HG03139 (cell line): ENCODE measurements at regions not wholly inside any gene's neighbourhood (a gene's known extent, or its start where the extent isn't known, plus 50 kb on each side); places are given as distances from the start of the nearest gene placed in this dataset.
"Not testable (repeated sequence)": the region's sequence is repeated elsewhere in the genome, so short reads cannot be mapped to it uniquely, and the experiment has no call there.

Experiments
- ATAC-seq: cut with Tn5 transposase; IDR thresholded peaks from one replicate; pipeline ENCODE4 v1.9.1; 2021; ENCODE audit not compliant: unreplicated experiment

GRCh38 chr7:37545619-37546534 is 97.2 kb upstream of the ELMO1 start:
- no peak for ATAC-seq

GRCh38 chr7:37546677-37547076 is 98.0 kb upstream of the ELMO1 start:
- no peak for ATAC-seq

- no peak for ATAC-seq
These were observed 100.6 kb upstream of the ELMO1 start for GRCh38 chr7:37549076-37549931.

DNA sequence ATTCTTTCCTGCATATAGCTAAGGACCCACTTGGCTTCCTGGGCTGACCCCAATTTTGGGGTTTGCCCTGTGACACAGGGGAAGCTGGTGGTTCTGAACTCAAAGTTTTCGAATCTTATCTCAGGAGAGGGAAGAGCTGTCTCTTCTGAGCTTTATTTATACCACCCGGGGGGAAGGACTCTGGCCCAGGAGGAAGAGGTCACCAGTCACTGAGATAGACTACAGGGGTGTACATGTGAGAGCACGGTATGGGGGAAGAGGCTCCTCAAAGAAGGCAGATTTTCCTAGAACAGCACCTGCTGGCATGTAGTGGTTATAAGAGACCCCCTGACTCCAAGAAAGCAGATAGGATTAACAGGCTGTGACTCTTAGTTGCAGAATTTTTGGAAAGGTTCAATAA is 101.8 kb upstream of the ELMO1 start:
- ATAC-seq, result no peak

- ATAC-seq, result no peak
These were observed 102.2 kb upstream of the ELMO1 start for GRCh38 chr7:37550872-37551271.

GRCh38 chr7:37552030-37552429 is 103.4 kb upstream of the ELMO1 start:
- no peak for ATAC-seq

GRCh38 chr7:37552439-37552838 is 103.8 kb upstream of the ELMO1 start:
- ATAC-seq, result not testable (repeated sequence)

GRCh38 chr7:37555528-37555927 is 106.9 kb upstream of the ELMO1 start:
- ATAC-seq, result no peak

DNA sequence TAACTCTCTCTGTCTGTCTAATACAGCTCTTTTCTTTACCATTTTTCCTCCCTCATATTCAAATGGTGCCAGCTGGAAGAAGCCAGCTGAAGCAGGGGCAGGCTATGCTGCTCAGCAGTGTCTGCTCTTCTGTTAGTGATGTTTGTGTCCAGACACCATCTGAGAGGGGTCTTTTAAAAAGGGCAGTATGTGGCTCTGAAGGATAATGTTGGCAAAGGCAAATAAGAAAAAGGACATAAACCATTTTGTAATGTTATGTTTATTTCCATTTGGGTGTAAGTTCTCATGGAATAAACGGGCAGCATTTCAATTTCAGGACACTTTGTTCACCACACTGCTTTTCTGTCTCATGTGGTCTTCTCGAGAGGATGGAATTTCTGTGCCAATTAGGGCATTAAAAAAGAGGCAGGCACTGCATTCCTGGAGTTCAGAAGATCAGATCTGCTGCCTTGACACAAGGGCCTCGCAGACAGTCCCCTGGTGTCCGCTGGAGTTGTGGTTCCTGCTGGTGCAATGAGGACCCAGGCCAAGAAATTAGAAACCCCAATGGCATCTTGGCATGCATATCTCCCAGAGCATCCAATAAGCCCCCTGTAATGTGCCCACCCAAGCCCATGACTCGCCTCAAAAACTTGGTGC is 109.0 kb upstream of the ELMO1 start:
- ATAC-seq, result no peak

- ATAC-seq, result no peak
These were observed 109.8 kb upstream of the ELMO1 start for GRCh38 chr7:37558320-37559096.

GRCh38 chr7:37570145-37570544 is 113.4 kb upstream of the GPR141 start:
- ATAC-seq, result no peak

DNA sequence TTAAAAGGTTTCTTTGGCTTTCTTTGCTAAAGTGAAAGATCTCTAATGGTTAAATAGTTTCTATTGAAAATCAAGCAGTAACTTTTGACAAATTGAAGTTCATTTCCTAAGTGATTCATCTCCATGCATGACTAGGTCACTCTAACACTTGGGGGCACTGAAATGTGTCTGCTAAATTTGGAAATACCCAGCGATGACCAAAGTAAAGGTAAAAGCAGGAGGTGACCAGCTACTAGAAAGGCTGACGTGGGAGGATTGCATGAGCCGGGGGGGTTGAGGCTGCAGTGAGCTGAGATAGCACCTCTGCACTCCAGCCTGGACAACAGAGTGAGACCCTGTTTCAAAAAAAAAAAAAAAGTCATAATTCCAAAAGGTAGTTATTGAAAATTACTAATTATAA is 111.8 kb upstream of the GPR141 start:
- no peak for ATAC-seq

DNA sequence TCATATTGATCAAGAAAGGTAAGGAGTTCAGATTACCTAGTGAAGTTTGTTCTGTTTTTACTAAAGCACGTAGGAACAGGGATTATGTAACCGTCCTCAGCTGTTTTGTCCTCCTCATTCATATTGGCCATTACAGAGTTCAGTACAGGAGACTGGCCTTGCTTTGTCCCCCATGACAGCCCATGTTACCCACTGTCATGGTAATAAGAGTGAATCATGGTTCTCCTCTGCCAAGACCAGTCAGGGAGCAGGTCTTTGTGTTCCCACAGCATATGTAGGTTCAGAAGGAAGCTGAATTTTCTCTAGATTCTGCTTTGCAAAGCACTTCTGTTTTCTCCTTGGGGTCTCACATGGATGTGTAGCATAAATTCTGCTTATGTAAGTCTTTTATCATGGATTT is 106.2 kb upstream of the GPR141 start:
- ATAC-seq, result no peak

DNA sequence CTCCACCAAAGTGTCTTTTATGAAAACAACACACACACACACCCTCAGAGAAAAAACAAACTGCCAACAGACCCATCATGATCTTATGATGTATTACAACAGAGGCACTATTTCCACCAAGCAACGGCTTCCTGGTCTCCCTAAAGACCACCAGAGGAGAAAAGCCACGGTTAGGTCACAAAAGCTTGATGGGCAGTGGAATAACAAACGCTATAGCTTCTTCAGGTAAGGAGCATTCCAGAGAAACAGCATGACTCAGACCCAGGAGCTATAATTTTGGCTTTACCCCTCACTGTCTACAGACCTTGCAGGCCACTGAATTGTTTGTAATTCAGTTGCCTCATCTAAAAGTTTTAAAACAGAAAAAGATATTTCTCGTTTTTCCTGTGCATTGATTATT is 105.7 kb upstream of the GPR141 start:
- no peak for ATAC-seq

DNA sequence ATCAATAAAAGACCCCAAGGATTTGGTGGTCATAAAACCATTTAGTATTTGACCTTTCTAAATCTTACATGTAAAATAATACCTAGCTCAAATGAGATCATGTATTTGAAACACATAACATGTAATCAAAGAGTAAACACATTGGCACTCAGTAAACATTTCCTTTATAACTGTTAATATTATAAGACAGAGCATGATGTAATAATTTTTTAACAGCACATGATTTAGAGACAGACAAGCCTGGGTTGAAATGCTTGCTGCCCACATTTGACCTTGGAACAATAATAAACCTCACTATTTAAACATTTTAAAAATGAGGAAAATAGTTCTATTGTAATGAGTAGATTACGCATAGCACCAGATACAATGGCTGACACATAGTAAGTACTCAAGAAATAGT is 105.2 kb upstream of the GPR141 start:
- ATAC-seq, result no peak

DNA sequence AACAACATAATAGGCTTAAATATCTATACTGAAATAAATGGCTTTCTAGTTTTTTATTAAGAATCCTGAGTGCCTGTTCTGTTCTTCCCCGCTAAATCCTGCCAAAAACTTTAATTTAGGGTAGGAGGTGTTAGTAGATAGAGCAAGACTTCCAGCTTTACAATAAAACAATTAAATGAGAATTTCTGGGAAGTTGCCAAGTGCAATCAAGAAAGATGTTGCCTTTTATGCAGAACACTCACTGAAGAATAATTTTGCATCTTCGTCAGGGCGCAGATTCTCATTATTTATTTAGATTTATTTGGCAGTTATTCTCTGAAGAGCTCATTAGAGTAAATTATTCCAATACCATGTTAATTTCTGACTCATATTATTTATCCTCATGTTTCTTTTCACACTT is 103.2 kb upstream of the GPR141 start:
- ATAC-seq, result no peak

DNA sequence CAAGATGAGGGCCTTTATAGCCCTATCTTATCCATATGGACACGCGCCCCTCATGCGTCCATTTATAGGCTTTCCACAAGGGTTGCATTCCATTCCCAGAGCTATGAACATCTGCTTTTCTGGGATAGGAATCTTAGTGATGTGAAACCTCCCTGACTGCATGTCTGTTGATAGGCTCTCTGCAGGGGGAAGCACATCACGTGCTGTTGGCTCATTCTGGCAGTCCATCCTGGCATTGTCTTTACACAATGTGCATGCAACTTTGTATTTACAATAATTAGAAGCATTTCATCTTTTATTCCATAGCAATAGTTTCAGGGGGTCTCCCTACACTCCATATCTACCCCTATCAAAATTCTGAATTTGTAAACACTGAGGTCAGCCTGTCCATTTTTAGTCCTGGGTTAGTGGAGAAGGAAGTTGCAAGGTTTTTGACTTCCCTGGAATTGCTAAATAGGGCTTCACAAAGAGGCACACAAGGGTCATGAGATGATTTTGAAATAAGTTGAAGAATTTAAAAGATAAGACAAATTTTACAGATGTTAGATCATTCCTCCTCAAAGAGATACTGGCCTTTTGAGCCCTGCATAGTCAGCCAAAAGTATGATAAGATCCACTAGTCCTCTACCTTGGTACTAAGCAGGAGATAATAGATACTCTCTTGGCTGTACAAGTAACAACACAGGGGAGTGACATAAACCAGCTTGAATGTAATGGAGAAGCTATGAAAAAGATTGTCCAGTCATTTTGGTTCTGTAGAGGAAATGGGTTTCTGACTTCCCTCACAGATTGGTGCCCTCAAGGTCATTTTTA is 98.7 kb upstream of the GPR141 start:
- not testable (repeated sequence) for ATAC-seq

GRCh38 chr7:37590824-37591223 is 92.7 kb upstream of the GPR141 start:
- ATAC-seq, result no peak

- no peak for ATAC-seq
These were observed 91.2 kb upstream of the GPR141 start for GRCh38 chr7:37592366-37592765.

- no peak for ATAC-seq
These were observed 89.0 kb upstream of the GPR141 start for GRCh38 chr7:37594602-37595001.
